ENCODE measurements at regions not wholly inside any gene's neighbourhood (a gene's known extent, or its start where the extent isn't known, plus 50 kb on each side); places are given as distances from the start of the nearest gene placed in this dataset.

GRCh38 chr4:55259294-55259693 lies 86.7 kb upstream of the SRD5A3 start:
- H3K4me3 ChIP-seq (replicated peaks; ENCODE audit: low read depth, low read length): no peak overlapping the region
- no peak for TF ChIP-seq CTCF (IDR thresholded peaks at IDR 0.05; ENCODE audit: low read length, missing control alignments)
- DNase-seq (ENCODE audit: low read depth): no peak

GRCh38 chr4:55269470-55269869 lies 76.6 kb upstream of the SRD5A3 start:
- H3K4me3 ChIP-seq (replicated peaks; ENCODE audit: low read depth, low read length): no peak overlapping the region
- no peak for TF ChIP-seq CTCF (IDR thresholded peaks at IDR 0.05; ENCODE audit: low read length, missing control alignments)
- DNase-seq (ENCODE audit: low read depth): no peak

GRCh38 chr4:55269995-55270394 lies 76.0 kb upstream of the SRD5A3 start:
- no peak for TF ChIP-seq CTCF (IDR thresholded peaks at IDR 0.05; ENCODE audit: low read length, missing control alignments)
- no peak for DNase-seq (ENCODE audit: low read depth)
- no peak overlapping the region for H3K4me3 ChIP-seq (replicated peaks; ENCODE audit: low read depth, low read length)

GRCh38 chr4:55270481-55270880 lies 75.6 kb upstream of the SRD5A3 start:
- H3K4me3 ChIP-seq (replicated peaks; ENCODE audit: low read depth, low read length): no peak overlapping the region
- no peak for DNase-seq (ENCODE audit: low read depth)
- TF ChIP-seq CTCF (IDR thresholded peaks at IDR 0.05; ENCODE audit: low read length, missing control alignments): no peak

GRCh38 chr4:55272102-55272501 lies 73.9 kb upstream of the SRD5A3 start:
- no peak overlapping the region for H3K4me3 ChIP-seq (replicated peaks; ENCODE audit: low read depth, low read length)
- no peak for DNase-seq (ENCODE audit: low read depth)
- no peak for TF ChIP-seq CTCF (IDR thresholded peaks at IDR 0.05; ENCODE audit: low read length, missing control alignments)

- DNase-seq (ENCODE audit: low read depth): no peak
- no peak overlapping the region for H3K4me3 ChIP-seq (replicated peaks; ENCODE audit: low read depth, low read length)
- no peak for TF ChIP-seq CTCF (IDR thresholded peaks at IDR 0.05; ENCODE audit: low read length, missing control alignments)
Measured at GRCh38 chr4:55272589-55272988, 73.5 kb upstream of the SRD5A3 start.

- TF ChIP-seq CTCF (IDR thresholded peaks at IDR 0.05; ENCODE audit: low read length, missing control alignments): no peak
- no peak overlapping the region for H3K4me3 ChIP-seq (replicated peaks; ENCODE audit: low read depth, low read length)
- DNase-seq (ENCODE audit: low read depth): no peak
Measured at GRCh38 chr4:55277011-55277410, 69.0 kb upstream of the SRD5A3 start.
